Right lobe of liver (tissue), 6 donors: ENCODE measurements at regions not wholly inside any gene's neighbourhood (a gene's known extent, or its start where the extent isn't known, plus 50 kb on each side); places are given as distances from the start of the nearest gene placed in this dataset.
"Not testable (repeated sequence)": the region's sequence is repeated elsewhere in the genome, so short reads cannot be mapped to it uniquely, and the experiment has no call there.

ENCODE experiments used
- ATAC-seq, 4 donors: fragments of 200-7000 bp; cut with Tn5 transposase; one replicate each; pipeline ENCODE4 v1.9.1; 2020; ENCODE audit warnings: mild to moderate bottlenecking in 4 of 4, moderate library complexity in 4 of 4
- DNase-seq, 3 donors: peaks; one replicate each; pipeline ENCODE4 v3.0.0-alpha.2; 2020
- H3K27ac ChIP-seq, 3 donors: fragments of 200-600 bp; one replicate each; pipeline ENCODE4 v1.8.0; 2022
- H3K27me3 ChIP-seq, 2 donors: fragments of 200-600 bp; one replicate each; pipeline ENCODE4 v1.8.0; 2022
- H3K36me3 ChIP-seq, 4 donors: fragments of 200-600 bp; sonication (generic) in 1 of 4; one replicate each; pipeline versions ENCODE4 v1.5.1 to v1.8.0; 2017 to 2022; ENCODE audit warnings: control low read depth in 1 of 4
- H3K4me1 ChIP-seq, 4 donors: fragments of 200-600 bp; sonication (generic) in 1 of 4; one replicate each; pipeline versions ENCODE4 v1.5.1 to v1.8.0; 2017 to 2022; ENCODE audit warnings: control low read depth in 1 of 4
- H3K4me3 ChIP-seq, 3 donors: fragments of 200-600 bp; one replicate each; pipeline ENCODE4 v1.8.0; 2022
- H3K9me3 ChIP-seq, 4 donors: fragments of 200-600 bp; sonication (generic) in 1 of 4; one replicate each; pipeline versions ENCODE4 v1.5.1 to v1.8.0; 2017 to 2022; ENCODE audit warnings: control low read depth in 1 of 4
- POLR2A ChIP-seq: fragments of 450-650 bp; IDR thresholded peaks from one replicate; pipeline ENCODE4 v1.6.1; 2017; ENCODE audit warnings: antibody characterized with exemption, mild to moderate bottlenecking
- WGBS: methylation state at CpG from one replicate; pipeline ENCODE4 v1.1.6; 2018; ENCODE audit warnings: low coverage, low lambda C conversion rate; ENCODE audit not compliant: insufficient coverage; ENCODE audit errors: missing lambda C conversion rate; 5-methylcytosine and 5-hydroxymethylcytosine counted together
- intact Hi-C, 2 donors: fragments of 100-400 bp; cut with DNase I; formaldehyde crosslinking; loops; one replicate each; pipeline versions ENCODE4 v1.11.2 to v1.14.1; 2022
- TF ChIP-seq, protein P1 (sequence below), 4 donors: fragments of 200-600 bp in 3 of 4; fragments of 450-650 bp in 1 of 4; IDR thresholded peaks; one replicate each; pipeline versions ENCODE4 v1.5.1 to v1.8.0; 2016 to 2022; ENCODE audit warnings: antibody characterized with exemption in 4 of 4, mild to moderate bottlenecking in 2 of 4
- donor health status: DM: no; HTN: yes; CAD: no.
- donor health status: DM: no; HTN: no; CAD: no.
- donor health status: DM: no; HTN: no; CAD: no.
- donor health status: DM: no; HTN: yes; CAD: no.
- donor health status: DM: no; HTN: yes; CAD: no.

DNA sequence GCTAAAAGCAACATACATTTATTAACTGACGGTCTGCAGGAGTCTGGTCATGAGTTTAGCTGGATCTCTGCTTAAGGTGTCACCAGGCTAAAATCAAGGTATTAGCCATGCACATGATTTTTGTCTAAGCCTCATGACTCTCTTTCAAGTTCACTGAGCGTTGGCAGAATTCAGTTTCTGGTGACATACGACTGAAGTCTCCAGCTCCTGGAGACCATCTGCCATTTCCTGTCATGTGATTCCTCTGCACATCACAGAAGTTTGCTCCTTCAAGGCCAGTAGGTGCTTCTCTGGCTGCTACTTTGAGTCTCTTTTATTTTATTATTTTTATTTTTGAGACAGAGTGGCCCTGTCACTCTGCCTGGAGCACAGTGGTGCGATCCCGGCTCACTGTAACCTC, 148.4 kb upstream of the EYA4 start:
- no peaks in the 10 kb centered on the region for H3K36me3 ChIP-seq
- no peak for ATAC-seq
- H3K4me3 ChIP-seq: no peak overlapping the region
- no peak for DNase-seq
- no peak overlapping the region for H3K27ac ChIP-seq
- no peaks in the 10 kb centered on the region for H3K27me3 ChIP-seq
- no peaks in the 10 kb centered on the region for H3K4me1 ChIP-seq
- H3K9me3 ChIP-seq: no peaks in the 10 kb centered on the region
- intact Hi-C loops: no loop called here
- TF ChIP-seq, protein P1, sequence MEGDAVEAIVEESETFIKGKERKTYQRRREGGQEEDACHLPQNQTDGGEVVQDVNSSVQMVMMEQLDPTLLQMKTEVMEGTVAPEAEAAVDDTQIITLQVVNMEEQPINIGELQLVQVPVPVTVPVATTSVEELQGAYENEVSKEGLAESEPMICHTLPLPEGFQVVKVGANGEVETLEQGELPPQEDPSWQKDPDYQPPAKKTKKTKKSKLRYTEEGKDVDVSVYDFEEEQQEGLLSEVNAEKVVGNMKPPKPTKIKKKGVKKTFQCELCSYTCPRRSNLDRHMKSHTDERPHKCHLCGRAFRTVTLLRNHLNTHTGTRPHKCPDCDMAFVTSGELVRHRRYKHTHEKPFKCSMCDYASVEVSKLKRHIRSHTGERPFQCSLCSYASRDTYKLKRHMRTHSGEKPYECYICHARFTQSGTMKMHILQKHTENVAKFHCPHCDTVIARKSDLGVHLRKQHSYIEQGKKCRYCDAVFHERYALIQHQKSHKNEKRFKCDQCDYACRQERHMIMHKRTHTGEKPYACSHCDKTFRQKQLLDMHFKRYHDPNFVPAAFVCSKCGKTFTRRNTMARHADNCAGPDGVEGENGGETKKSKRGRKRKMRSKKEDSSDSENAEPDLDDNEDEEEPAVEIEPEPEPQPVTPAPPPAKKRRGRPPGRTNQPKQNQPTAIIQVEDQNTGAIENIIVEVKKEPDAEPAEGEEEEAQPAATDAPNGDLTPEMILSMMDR (IDR thresholded peaks at IDR 0.05): no peak
- no peak for TF ChIP-seq POLR2A
- WGBS: 61% methylated on average over 3 of the region's 5 CpGs

DNA sequence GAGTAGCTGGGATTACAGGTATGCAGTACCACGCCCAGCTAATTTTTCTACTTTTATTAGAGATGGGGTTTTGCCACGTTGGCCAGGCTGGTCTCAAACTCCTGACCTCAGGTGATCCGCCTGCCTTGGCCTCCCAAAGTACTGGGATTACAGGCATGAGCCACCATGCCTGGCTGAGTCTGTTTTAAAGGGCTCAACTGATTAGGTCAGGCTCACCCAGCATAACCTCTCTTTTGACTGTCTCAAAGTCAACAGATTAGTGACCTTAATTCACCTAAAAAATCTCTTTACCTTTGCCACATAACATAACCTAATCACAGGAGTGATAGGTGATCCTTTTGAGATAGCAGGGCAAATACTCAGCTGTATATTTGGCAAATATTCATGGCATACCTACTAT, 147.9 kb upstream of the EYA4 start:
- intact Hi-C loops, DNase-seq: not testable (repeated sequence)
- 20% methylated on average over 1 of the region's 3 CpGs for WGBS

DNA sequence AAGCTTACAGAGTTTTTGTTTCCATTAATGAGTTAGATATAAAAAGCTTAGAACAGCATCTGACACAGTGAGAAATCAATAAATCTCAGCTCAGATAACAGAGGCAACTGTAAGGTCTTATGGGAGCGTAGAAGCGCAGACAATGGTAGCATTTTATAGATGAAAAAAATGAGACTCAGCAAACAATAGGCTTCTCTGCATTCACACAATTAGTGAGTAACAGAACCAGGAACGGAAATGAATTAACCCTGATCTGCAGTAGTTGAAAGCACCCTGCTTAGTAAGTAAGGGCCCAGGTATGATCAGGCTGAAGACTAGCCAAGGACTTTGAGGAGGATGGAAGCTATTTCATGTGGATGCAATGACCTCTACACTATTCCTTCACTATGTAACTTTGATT, 147.2 kb upstream of the EYA4 start:
- DNase-seq (no peak), ATAC-seq (peak in 1 of 4 donors; percentile 9)
- intact Hi-C loops: no loop called here
- Histone ChIP-seq H3K27me3 (no peaks in the 10 kb centered on the region), H3K9me3 (no peaks in the 10 kb centered on the region), H3K27ac (no peak overlapping the region), H3K4me3 (no peak overlapping the region), H3K4me1 (no peaks in the 10 kb centered on the region), H3K36me3 (no peaks in the 10 kb centered on the region)
- WGBS: 78% methylated on average over 1 of the region's 3 CpGs
- TF ChIP-seq POLR2A: no peak
- TF ChIP-seq, protein P1 (IDR thresholded peaks at IDR 0.05): no peak

More for the DNA sequence above, 147.9 kb upstream of the EYA4 start:
- H3K27me3 ChIP-seq, H3K9me3 ChIP-seq, H3K4me1 ChIP-seq, ATAC-seq, H3K27ac ChIP-seq, H3K36me3 ChIP-seq, H3K4me3 ChIP-seq: not testable (repeated sequence)

DNA sequence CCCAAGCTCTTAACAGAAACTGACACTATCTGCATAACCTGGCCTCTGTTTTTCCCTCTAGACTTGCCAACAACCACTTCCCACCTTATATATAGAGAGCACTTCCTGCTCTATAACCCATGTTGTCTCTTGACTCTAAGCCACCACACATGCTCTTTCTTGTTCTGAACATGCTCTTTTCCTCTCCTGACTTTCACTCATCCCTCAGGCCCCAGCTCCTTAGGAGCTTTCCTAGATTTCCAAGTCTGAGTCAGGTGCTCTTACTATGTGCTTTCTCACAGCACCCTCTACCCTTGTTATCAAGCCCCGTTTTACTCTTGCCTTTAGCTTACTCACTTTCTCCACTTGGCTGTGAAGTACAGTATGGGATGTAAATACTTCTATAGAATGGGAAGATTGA, 143.9 kb upstream of the EYA4 start:
- no peak for TF ChIP-seq POLR2A
- TF ChIP-seq, protein P1 (IDR thresholded peaks at IDR 0.05): no peak
- WGBS: 38% methylated on average over 1 of the region's 1 CpG
- intact Hi-C loops: no loop called here

DNA sequence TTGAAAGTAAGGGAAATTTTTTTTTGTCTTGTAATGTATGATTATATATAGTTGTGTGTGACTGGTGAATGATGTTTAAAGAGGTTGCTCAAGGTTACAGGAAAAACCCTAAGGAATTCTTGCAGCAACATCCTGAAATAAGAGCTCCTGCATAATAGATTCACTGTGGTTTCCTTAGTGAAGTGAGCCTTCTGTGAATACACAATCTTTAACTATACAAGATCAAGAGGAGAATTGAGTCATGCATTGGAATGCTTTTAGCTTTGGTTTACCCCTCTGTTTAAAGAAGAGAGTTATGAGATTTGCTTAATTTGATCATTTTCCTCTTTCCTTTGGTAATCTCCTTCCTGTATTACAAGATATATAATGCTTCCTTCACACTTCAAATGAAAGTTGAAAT, 141.6 kb upstream of the EYA4 start:
- no peak for DNase-seq
- H3K4me1 ChIP-seq: no peaks in the 10 kb centered on the region
- no peaks in the 10 kb centered on the region for H3K36me3 ChIP-seq
- no peak for ATAC-seq
- intact Hi-C loops: no loop called here
- TF ChIP-seq POLR2A: no peak
- TF ChIP-seq, protein P1 (IDR thresholded peaks at IDR 0.05): no peak
- no peak overlapping the region for H3K4me3 ChIP-seq
- H3K27ac ChIP-seq: no peak overlapping the region
- H3K27me3 ChIP-seq: no peaks in the 10 kb centered on the region
- no peaks in the 10 kb centered on the region for H3K9me3 ChIP-seq

More for the DNA sequence above, 143.9 kb upstream of the EYA4 start:
- Histone ChIP-seq H3K36me3 (no peaks in the 10 kb centered on the region), H3K4me3 (no peak overlapping the region), H3K27me3 (no peaks in the 10 kb centered on the region), H3K27ac (no peak overlapping the region), H3K4me1 (no peaks in the 10 kb centered on the region), H3K9me3 (no peaks in the 10 kb centered on the region)
- ATAC-seq: no peak
- DNase-seq: no peak
